IPS DF 6.9 (cell line): ENCODE measurements at regions not wholly inside any gene's neighbourhood (a gene's known extent, or its start where the extent isn't known, plus 50 kb on each side); places are given as distances from the start of the nearest gene placed in this dataset.
A peak's percentile ranks its signal among the peaks of the same experiment; 100 is the strongest.

ENCODE experiments used
- DNase-seq: peaks from one replicate; pipeline ENCODE4 v3.0.0-alpha.2; 2013; ENCODE audit warnings: low read depth, low spot score
- H3K27ac ChIP-seq: one replicate; pipeline ENCODE4 v1.5.1; 2013; ENCODE audit warnings: low read length, control low read depth
- H3K27me3 ChIP-seq: 2 replicates; pipeline ENCODE4 v1.6.1; 2013; ENCODE audit warnings: mild to moderate bottlenecking, low read length; ENCODE audit not compliant: control insufficient read depth, insufficient read depth
- H3K36me3 ChIP-seq: 2 replicates; pipeline ENCODE4 v1.6.1; 2013; ENCODE audit warnings: low read length; ENCODE audit not compliant: control insufficient read depth, insufficient read depth
- H3K4me1 ChIP-seq: 2 replicates; pipeline ENCODE4 v1.6.1; 2013; ENCODE audit warnings: low read length; ENCODE audit not compliant: control insufficient read depth, insufficient read depth
- H3K4me3 ChIP-seq: 2 replicates; pipeline ENCODE4 v1.5.1; 2013; ENCODE audit warnings: mild to moderate bottlenecking, low read length
- H3K9me3 ChIP-seq: 2 replicates; pipeline ENCODE4 v1.6.1; 2013; ENCODE audit warnings: low read length, inconsistent platforms; ENCODE audit not compliant: control insufficient read depth, insufficient read depth
- WGBS: extraction: QIAGEN DNeasy Blood & Tissue Kit; methylation state at CpG from one replicate; pipeline ENCODE4 v1.1.7; 2013; ENCODE audit warnings: mixed read lengths, missing lambda C conversion rate; ENCODE audit not compliant: insufficient read length, insufficient coverage; 5-methylcytosine and 5-hydroxymethylcytosine counted together

- H3K36me3 ChIP-seq = no peaks in the 10 kb centered on the region
- H3K27ac ChIP-seq = no peak overlapping the region
- no peak overlapping the region for H3K4me3 ChIP-seq
- no peak for DNase-seq
- no peaks in the 10 kb centered on the region for H3K9me3 ChIP-seq
- no CpG with 5 or more reads among the region's 5 CpGs for WGBS
- no peaks in the 10 kb centered on the region for H3K27me3 ChIP-seq
- H3K4me1 ChIP-seq = no peaks in the 10 kb centered on the region
Observed at GRCh38 chr15:53400986-53401385, 358.5 kb downstream of the WDR72 start.

- Histone ChIP-seq H3K36me3 (no peaks in the 10 kb centered on the region), H3K4me1 (no peaks in the 10 kb centered on the region), H3K4me3 (no peak overlapping the region), H3K27me3 (no peaks in the 10 kb centered on the region), H3K9me3 (no peaks in the 10 kb centered on the region), H3K27ac (no peak overlapping the region)
- WGBS = no CpG with 5 or more reads among the region's 3 CpGs
- no peak for DNase-seq
Observed at GRCh38 chr15:53397041-53397616, 362.3 kb downstream of the WDR72 start.

- Histone ChIP-seq H3K4me1 (no peaks in the 10 kb centered on the region), H3K27ac (no peak overlapping the region), H3K36me3 (no peaks in the 10 kb centered on the region), H3K4me3 (no peak overlapping the region), H3K9me3 (no peaks in the 10 kb centered on the region), H3K27me3 (no peaks in the 10 kb centered on the region)
- no CpG with 5 or more reads among the region's 2 CpGs for WGBS
- no peak for DNase-seq
Observed at GRCh38 chr15:53395871-53396270, 363.6 kb downstream of the WDR72 start.

DNA sequence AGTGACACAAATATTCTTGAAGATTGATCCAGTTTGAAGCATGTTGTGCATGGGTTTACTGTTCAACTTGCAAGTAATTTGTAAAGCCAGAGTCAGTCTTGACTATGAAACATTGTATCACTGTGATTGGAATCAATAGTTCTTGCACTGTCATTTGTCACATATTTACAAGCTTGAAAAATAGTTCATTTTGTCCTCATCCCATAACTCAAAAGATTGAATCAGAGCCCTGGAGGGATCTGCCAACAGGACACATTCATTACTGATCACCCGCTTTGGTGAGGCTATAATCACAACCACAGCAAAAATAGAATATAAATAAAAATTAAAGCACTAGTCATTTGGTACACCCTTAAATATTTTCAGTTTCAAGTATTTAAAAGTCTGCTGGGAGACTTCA is 368.9 kb downstream of the WDR72 start:
- H3K4me3 ChIP-seq = no peak overlapping the region
- WGBS = no CpG with 5 or more reads among the region's 1 CpG
- H3K4me1 ChIP-seq = no peaks in the 10 kb centered on the region
- no peak overlapping the region for H3K27ac ChIP-seq
- no peaks in the 10 kb centered on the region for H3K9me3 ChIP-seq
- DNase-seq = no peak
- H3K36me3 ChIP-seq = no peaks in the 10 kb centered on the region
- no peaks in the 10 kb centered on the region for H3K27me3 ChIP-seq

DNA sequence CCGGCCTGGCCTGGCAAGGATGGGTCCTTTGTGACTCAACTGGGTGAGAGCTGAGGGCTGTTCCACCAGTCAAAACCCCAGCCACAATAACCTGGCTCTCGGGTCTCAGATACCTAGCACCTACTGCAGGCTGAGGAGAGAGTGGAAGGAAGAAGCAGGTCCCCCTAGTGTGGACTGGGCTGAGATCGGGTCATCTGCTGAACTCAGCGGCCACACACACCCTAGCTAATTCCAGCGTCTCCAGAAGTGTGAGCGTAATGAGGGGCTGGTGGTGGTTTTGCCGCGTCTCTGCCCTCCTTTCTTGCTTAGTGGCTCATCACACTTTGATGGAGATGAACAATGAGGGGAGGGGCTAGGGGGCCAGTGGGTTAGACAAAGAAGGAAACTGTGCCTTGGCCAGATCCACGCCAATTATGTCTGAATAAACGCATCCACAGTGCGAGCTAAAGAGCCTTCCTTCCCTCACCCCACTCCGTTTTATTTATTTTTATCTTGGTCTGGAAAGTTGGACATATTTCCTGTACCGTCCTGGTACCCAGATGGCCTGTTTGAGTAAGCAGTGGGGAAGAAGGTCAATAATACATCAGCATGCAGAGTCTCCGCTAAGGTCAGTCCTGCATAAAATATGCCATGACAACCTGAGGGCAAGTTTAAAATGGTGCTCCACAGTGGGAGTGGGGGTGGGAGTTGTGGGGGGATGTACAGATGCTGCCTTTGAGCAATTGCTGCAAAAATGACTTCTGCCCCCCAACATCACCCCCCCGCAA is 370.0 kb downstream of the WDR72 start:
- Histone ChIP-seq H3K36me3 (no peaks in the 10 kb centered on the region), H3K4me3 (no peak overlapping the region), H3K27me3 (no peaks in the 10 kb centered on the region), H3K4me1 (no peaks in the 10 kb centered on the region), H3K9me3 (no peaks in the 10 kb centered on the region), H3K27ac (no peak overlapping the region)
- no CpG with 5 or more reads among the region's 15 CpGs for WGBS
- no peak for DNase-seq

DNA sequence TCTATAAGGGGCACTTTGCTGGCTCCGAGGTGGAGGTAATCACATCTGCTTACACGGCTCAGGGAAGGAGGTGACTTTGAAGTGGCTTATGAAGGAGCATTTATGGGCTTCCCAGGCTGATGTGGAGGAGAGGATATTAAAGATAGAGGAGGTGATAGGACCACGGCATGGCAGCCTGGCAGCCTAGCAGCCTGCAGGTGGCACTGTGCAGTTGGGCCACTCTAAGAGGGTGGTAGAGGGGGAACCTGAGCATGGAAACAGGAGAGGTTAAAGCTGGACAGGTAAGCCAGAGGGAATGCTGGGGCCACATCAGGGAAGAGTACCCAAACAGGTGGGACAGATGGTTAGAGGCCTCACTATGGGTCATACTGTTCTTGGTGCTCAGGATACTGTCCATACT is 375.0 kb downstream of the WDR72 start:
- DNase-seq = peak; percentile 18
- Histone ChIP-seq H3K4me3 (no peak overlapping the region), H3K4me1 (no peaks in the 10 kb centered on the region), H3K9me3 (no peaks in the 10 kb centered on the region), H3K27me3 (no peaks in the 10 kb centered on the region), H3K36me3 (no peaks in the 10 kb centered on the region), H3K27ac (no peak overlapping the region)
- WGBS = no CpG with 5 or more reads among the region's 3 CpGs

DNA sequence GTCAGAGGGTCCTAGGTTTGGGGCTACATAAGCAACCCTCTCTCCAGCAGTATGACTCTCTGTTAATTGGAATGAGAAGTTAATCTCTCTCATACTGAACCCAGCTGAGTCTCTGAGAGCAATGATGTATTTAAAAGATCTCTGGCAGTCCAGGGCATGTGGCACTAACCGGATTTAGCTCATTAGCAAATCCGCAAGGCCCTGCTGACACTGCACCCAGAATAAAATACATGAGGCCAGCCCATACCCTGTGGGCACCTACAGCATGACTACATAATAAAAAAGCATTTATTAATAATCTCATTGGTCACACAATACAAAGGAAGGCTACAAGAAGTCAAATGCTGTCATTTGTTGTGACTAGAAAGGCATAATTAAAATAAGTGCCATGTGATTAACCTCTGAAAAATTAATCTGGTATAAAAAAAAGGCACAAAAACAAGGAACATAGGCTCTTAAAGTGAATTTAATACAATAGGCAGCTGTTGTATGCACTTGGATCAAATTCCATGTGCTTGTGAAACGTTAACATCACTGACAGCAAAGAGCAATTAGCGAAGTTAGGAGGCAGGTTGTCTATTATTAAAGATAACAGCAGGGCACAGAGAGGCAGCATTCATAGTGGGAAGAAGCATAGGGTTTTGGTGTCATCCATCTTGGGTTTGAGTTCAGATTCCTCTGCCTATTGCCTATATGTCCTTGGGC is 381.2 kb downstream of the WDR72 start:
- H3K27me3 ChIP-seq = no peaks in the 10 kb centered on the region
- no peak overlapping the region for H3K27ac ChIP-seq
- no CpG with 5 or more reads among the region's 4 CpGs for WGBS
- H3K36me3 ChIP-seq = no peaks in the 10 kb centered on the region
- no peak for DNase-seq
- H3K4me1 ChIP-seq = no peaks in the 10 kb centered on the region
- no peaks in the 10 kb centered on the region for H3K9me3 ChIP-seq
- H3K4me3 ChIP-seq = no peak overlapping the region

GRCh38 chr15:53367740-53368139 is 391.7 kb downstream of the WDR72 start:
- H3K27ac ChIP-seq = no peak overlapping the region
- H3K36me3 ChIP-seq = no peaks in the 10 kb centered on the region
- no peaks in the 10 kb centered on the region for H3K27me3 ChIP-seq
- DNase-seq = no peak
- no peaks in the 10 kb centered on the region for H3K9me3 ChIP-seq
- H3K4me3 ChIP-seq = no peak overlapping the region
- WGBS = no CpG with 5 or more reads among the region's 1 CpG
- H3K4me1 ChIP-seq = no peaks in the 10 kb centered on the region

GRCh38 chr15:53360881-53361280 is 398.6 kb downstream of the WDR72 start:
- Histone ChIP-seq H3K9me3 (no peaks in the 10 kb centered on the region), H3K27ac (no peak overlapping the region), H3K4me1 (no peaks in the 10 kb centered on the region), H3K36me3 (no peaks in the 10 kb centered on the region), H3K4me3 (no peak overlapping the region), H3K27me3 (no peaks in the 10 kb centered on the region)
- no CpG with 5 or more reads among the region's 4 CpGs for WGBS
- no peak for DNase-seq

- no peak for DNase-seq
- no peaks in the 10 kb centered on the region for H3K36me3 ChIP-seq
- H3K9me3 ChIP-seq = no peaks in the 10 kb centered on the region
- H3K27me3 ChIP-seq = no peaks in the 10 kb centered on the region
- H3K27ac ChIP-seq = no peak overlapping the region
- no peak overlapping the region for H3K4me3 ChIP-seq
- H3K4me1 ChIP-seq = no peaks in the 10 kb centered on the region
- WGBS = no CpG with 5 or more reads among the region's 2 CpGs
Observed at GRCh38 chr15:53359038-53359437, 400.4 kb downstream of the WDR72 start.
